ENCODE measurements at regions not wholly inside any gene's neighbourhood (a gene's known extent, or its start where the extent isn't known, plus 50 kb on each side); places are given as distances from the start of the nearest gene placed in this dataset.
"Not testable (repeated sequence)": the region's sequence is repeated elsewhere in the genome, so short reads cannot be mapped to it uniquely, and the experiment has no call there.

- H3K4me3 Mint-ChIP-seq; H3K36me3 ChIP-seq (ENCODE audit: control insufficient read depth in 2 of 3, insufficient read depth in 3 of 3, low read length in 3 of 3); H3K9me3 Mint-ChIP-seq; H3K36me3 Mint-ChIP-seq; POLR2A ChIA-PET; H3K4me3 ChIP-seq (ENCODE audit: low read length); CTCF ChIA-PET; H3K27ac ChIP-seq (ENCODE audit: low read depth, low read length); H3K9me3 ChIP-seq (ENCODE audit: control insufficient read depth in 2 of 3, low read length in 3 of 3); intact Hi-C loops (cut with micrococcal nuclease); H3K4me1 Mint-ChIP-seq; ATAC-seq; H3K27ac Mint-ChIP-seq; H3K4me1 ChIP-seq (ENCODE audit: control insufficient read depth in 2 of 2, insufficient read depth in 2 of 2, low read length in 2 of 2); DNase-seq; H3K27me3 ChIP-seq (ENCODE audit: control insufficient read depth in 2 of 2, insufficient read depth in 2 of 2, low read length in 2 of 2); H3K27me3 Mint-ChIP-seq: not testable (repeated sequence)
Observed at GRCh38 chr16:16723819-16724519, 345.0 kb downstream of the NPIPA7 start.

- CTCF ChIA-PET; H3K4me3 Mint-ChIP-seq; H3K9me3 ChIP-seq (ENCODE audit: control insufficient read depth in 2 of 3, low read length in 3 of 3); H3K4me1 Mint-ChIP-seq; H3K27me3 Mint-ChIP-seq; H3K27ac Mint-ChIP-seq; H3K4me1 ChIP-seq (ENCODE audit: control insufficient read depth in 2 of 2, insufficient read depth in 2 of 2, low read length in 2 of 2); DNase-seq; H3K9me3 Mint-ChIP-seq; intact Hi-C loops (cut with micrococcal nuclease); H3K27ac ChIP-seq (ENCODE audit: low read depth, low read length); H3K4me3 ChIP-seq (ENCODE audit: low read length); ATAC-seq; POLR2A ChIA-PET; H3K27me3 ChIP-seq (ENCODE audit: control insufficient read depth in 2 of 2, insufficient read depth in 2 of 2, low read length in 2 of 2); H3K36me3 Mint-ChIP-seq; H3K36me3 ChIP-seq (ENCODE audit: control insufficient read depth in 2 of 3, insufficient read depth in 3 of 3, low read length in 3 of 3): not testable (repeated sequence)
Observed at GRCh38 chr16:16727048-16727447, 348.1 kb downstream of the NPIPA7 start.

- H3K4me3 ChIP-seq (ENCODE audit: low read length); H3K27me3 ChIP-seq (ENCODE audit: control insufficient read depth in 2 of 2, insufficient read depth in 2 of 2, low read length in 2 of 2); intact Hi-C loops (cut with micrococcal nuclease); H3K36me3 Mint-ChIP-seq; H3K27ac Mint-ChIP-seq; H3K36me3 ChIP-seq (ENCODE audit: control insufficient read depth in 2 of 3, insufficient read depth in 3 of 3, low read length in 3 of 3); H3K4me3 Mint-ChIP-seq; H3K4me1 Mint-ChIP-seq; H3K4me1 ChIP-seq (ENCODE audit: control insufficient read depth in 2 of 2, insufficient read depth in 2 of 2, low read length in 2 of 2); POLR2A ChIA-PET; H3K27ac ChIP-seq (ENCODE audit: low read depth, low read length); CTCF ChIA-PET; H3K27me3 Mint-ChIP-seq; ATAC-seq; H3K9me3 Mint-ChIP-seq; DNase-seq; H3K9me3 ChIP-seq (ENCODE audit: control insufficient read depth in 2 of 3, low read length in 3 of 3): not testable (repeated sequence)
Observed at GRCh38 chr16:16742573-16742972, 363.6 kb downstream of the NPIPA7 start.

- H3K36me3 ChIP-seq (ENCODE audit: control insufficient read depth in 2 of 3, insufficient read depth in 3 of 3, low read length in 3 of 3); POLR2A ChIA-PET; H3K27ac Mint-ChIP-seq; H3K36me3 Mint-ChIP-seq; H3K4me1 Mint-ChIP-seq; intact Hi-C loops (cut with micrococcal nuclease); CTCF ChIA-PET; H3K4me3 Mint-ChIP-seq; H3K4me1 ChIP-seq (ENCODE audit: control insufficient read depth in 2 of 2, insufficient read depth in 2 of 2, low read length in 2 of 2); H3K27me3 Mint-ChIP-seq; H3K4me3 ChIP-seq (ENCODE audit: low read length); DNase-seq; H3K27ac ChIP-seq (ENCODE audit: low read depth, low read length); H3K9me3 ChIP-seq (ENCODE audit: control insufficient read depth in 2 of 3, low read length in 3 of 3); H3K9me3 Mint-ChIP-seq; H3K27me3 ChIP-seq (ENCODE audit: control insufficient read depth in 2 of 2, insufficient read depth in 2 of 2, low read length in 2 of 2): not testable (repeated sequence)
- peak; percentile 34 for ATAC-seq
Observed at GRCh38 chr16:16754992-16755667, 376.2 kb downstream of the NPIPA7 start.

- H3K36me3 Mint-ChIP-seq = peaks cover 0 to 4% (median 0%) of the 10 kb centered on the region in 5 donors
- H3K9me3 ChIP-seq (ENCODE audit: control insufficient read depth in 2 of 3, low read length in 3 of 3) = no peaks in the 10 kb centered on the region
- H3K27ac ChIP-seq (ENCODE audit: low read depth, low read length) = no peak overlapping the region
- intact Hi-C loops (cut with micrococcal nuclease) = no loop called here
- no peaks in the 10 kb centered on the region for H3K36me3 ChIP-seq (ENCODE audit: control insufficient read depth in 2 of 3, insufficient read depth in 3 of 3, low read length in 3 of 3)
- CTCF ChIA-PET = no interaction called here
- no peaks in the 10 kb centered on the region for H3K4me1 Mint-ChIP-seq
- H3K9me3 Mint-ChIP-seq = peaks cover 0 to 9% (median 5%) of the 10 kb centered on the region in 11 donors
- POLR2A ChIA-PET = no interaction called here
- H3K4me1 ChIP-seq (ENCODE audit: control insufficient read depth in 2 of 2, insufficient read depth in 2 of 2, low read length in 2 of 2) = no peaks in the 10 kb centered on the region
- peaks cover 0 to 18% (median 6%) of the 10 kb centered on the region in 5 donors for H3K27me3 Mint-ChIP-seq
- ATAC-seq (no peak), DNase-seq (no peak)
- no peaks in the 10 kb centered on the region for H3K27me3 ChIP-seq (ENCODE audit: control insufficient read depth in 2 of 2, insufficient read depth in 2 of 2, low read length in 2 of 2)
- no peak overlapping the region for H3K4me3 ChIP-seq (ENCODE audit: low read length)
- no peak overlapping the region for H3K4me3 Mint-ChIP-seq
- no peak overlapping the region for H3K27ac Mint-ChIP-seq
Observed at GRCh38 chr16:16763449-16763848, 384.5 kb downstream of the NPIPA7 start.

DNA sequence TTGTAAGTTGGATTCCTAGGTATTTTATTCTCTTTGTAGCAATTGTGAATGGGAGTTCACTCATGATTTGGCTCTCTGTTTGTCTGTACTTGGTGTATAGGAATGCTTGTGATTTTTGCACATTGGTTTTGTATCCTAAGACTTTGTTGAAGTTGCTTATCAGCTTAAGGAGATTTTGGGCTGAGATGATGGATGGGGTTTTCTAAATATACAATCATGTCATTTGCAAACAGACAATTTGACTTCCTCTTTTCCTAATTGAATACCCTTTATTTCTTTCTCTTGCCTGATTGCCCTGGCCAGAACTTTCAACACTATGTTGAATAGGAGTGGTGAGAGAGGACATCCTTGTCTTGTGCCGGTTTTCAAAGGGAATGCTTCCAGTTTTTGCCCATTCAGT, 391.8 kb downstream of the NPIPA7 start:
- H3K36me3 Mint-ChIP-seq; H3K4me1 Mint-ChIP-seq; intact Hi-C loops (cut with micrococcal nuclease); CTCF ChIA-PET; H3K9me3 Mint-ChIP-seq; H3K27me3 ChIP-seq (ENCODE audit: control insufficient read depth in 2 of 2, insufficient read depth in 2 of 2, low read length in 2 of 2); DNase-seq; H3K4me1 ChIP-seq (ENCODE audit: control insufficient read depth in 2 of 2, insufficient read depth in 2 of 2, low read length in 2 of 2); H3K9me3 ChIP-seq (ENCODE audit: control insufficient read depth in 2 of 3, low read length in 3 of 3); H3K4me3 Mint-ChIP-seq; ATAC-seq; POLR2A ChIA-PET; H3K4me3 ChIP-seq (ENCODE audit: low read length); H3K36me3 ChIP-seq (ENCODE audit: control insufficient read depth in 2 of 3, insufficient read depth in 3 of 3, low read length in 3 of 3); H3K27ac ChIP-seq (ENCODE audit: low read depth, low read length); H3K27ac Mint-ChIP-seq: not testable (repeated sequence)
- H3K27me3 Mint-ChIP-seq = peaks cover 0 to 29% (median 21%) of the 10 kb centered on the region in 5 donors

GRCh38 chr16:16774389-16774788, 395.4 kb downstream of the NPIPA7 start:
- Mint-ChIP-seq H3K27ac (no peak overlapping the region), H3K27me3 (peaks cover 0 to 39% (median 33%) of the 10 kb centered on the region in 5 donors), H3K36me3 (no peaks in the 10 kb centered on the region), H3K9me3 (peaks cover 0 to 6% (median 2%) of the 10 kb centered on the region in 11 donors), H3K4me1 (no peaks in the 10 kb centered on the region), H3K4me3 (no peak overlapping the region)
- no peaks in the 10 kb centered on the region for H3K27me3 ChIP-seq (ENCODE audit: control insufficient read depth in 2 of 2, insufficient read depth in 2 of 2, low read length in 2 of 2)
- H3K4me3 ChIP-seq (ENCODE audit: low read length) = no peak overlapping the region
- H3K36me3 ChIP-seq (ENCODE audit: control insufficient read depth in 2 of 3, insufficient read depth in 3 of 3, low read length in 3 of 3) = no peaks in the 10 kb centered on the region
- H3K4me1 ChIP-seq (ENCODE audit: control insufficient read depth in 2 of 2, insufficient read depth in 2 of 2, low read length in 2 of 2) = no peaks in the 10 kb centered on the region
- no peak for DNase-seq
- ChIA-PET CTCF (no interaction called here), POLR2A (no interaction called here)
- no peak overlapping the region for H3K27ac ChIP-seq (ENCODE audit: low read depth, low read length)
- intact Hi-C loops (cut with micrococcal nuclease) = no loop called here
- ATAC-seq = no peak
- no peaks in the 10 kb centered on the region for H3K9me3 ChIP-seq (ENCODE audit: control insufficient read depth in 2 of 3, low read length in 3 of 3)
